Left ventricle myocardium inferior (tissue), 1 donor: ENCODE measurements at regions not wholly inside any gene's neighbourhood (a gene's known extent, or its start where the extent isn't known, plus 50 kb on each side); places are given as distances from the start of the nearest gene placed in this dataset.

ENCODE experiments used
- DNase-seq: peaks from one replicate; pipeline ENCODE4 v3.0.0-alpha.2; 2020
- H3K27ac ChIP-seq: fragments of 200-600 bp; replicated peaks from 2 replicates; pipeline ENCODE4 v1.8.0; 2021
- H3K27me3 ChIP-seq: fragments of 200-600 bp; 2 replicates; pipeline ENCODE4 v1.8.0; 2021; ENCODE audit warnings: low read depth
- H3K36me3 ChIP-seq: fragments of 200-600 bp; 2 replicates; pipeline ENCODE4 v1.8.0; 2021
- H3K4me1 ChIP-seq: fragments of 200-600 bp; 2 replicates; pipeline ENCODE4 v1.8.0; 2021
- H3K4me3 ChIP-seq: fragments of 200-600 bp; 2 replicates; pipeline ENCODE4 v1.8.0; 2021; ENCODE audit warnings: mild to moderate bottlenecking, moderate library complexity
- H3K9me3 ChIP-seq: fragments of 200-600 bp; replicated peaks from 2 replicates; pipeline ENCODE4 v1.8.0; 2021
- CTCF ChIP-seq: fragments of 200-600 bp; IDR thresholded peaks from 2 replicates; pipeline ENCODE4 v1.8.0; 2021; ENCODE audit warnings: antibody characterized with exemption, mild to moderate bottlenecking, borderline replicate concordance
- intact Hi-C: fragments of 100-400 bp; cut with micrococcal nuclease; formaldehyde crosslinking; loops from one replicate; pipeline ENCODE4 v1.11.0; 2022
- donor health status: DM: no; HTN: yes; CAD: no; lungs with severe emphysema.

GRCh38 chr4:186775902-186776301, 52.2 kb upstream of the FAT1 start:
- no peaks in the 10 kb centered on the region for H3K4me1 ChIP-seq
- DNase-seq, result no peak
- no peak for TF ChIP-seq CTCF
- H3K9me3 ChIP-seq, result no peaks in the 10 kb centered on the region
- no peak overlapping the region for H3K27ac ChIP-seq
- intact Hi-C loops, result no loop called here
- H3K27me3 ChIP-seq, result peaks cover 5% of the 10 kb centered on the region
- no peak overlapping the region for H3K4me3 ChIP-seq
- no peaks in the 10 kb centered on the region for H3K36me3 ChIP-seq

- no peak for DNase-seq
- H3K36me3 ChIP-seq, result no peaks in the 10 kb centered on the region
- H3K27ac ChIP-seq, result no peak overlapping the region
- no peak overlapping the region for H3K4me3 ChIP-seq
- H3K9me3 ChIP-seq, result no peaks in the 10 kb centered on the region
- intact Hi-C loops, result no loop called here
- H3K27me3 ChIP-seq, result peaks cover 5% of the 10 kb centered on the region
- no peak for TF ChIP-seq CTCF
- H3K4me1 ChIP-seq, result no peaks in the 10 kb centered on the region
These were observed 54.5 kb upstream of the FAT1 start for GRCh38 chr4:186778134-186778533.

GRCh38 chr4:186780291-186781031, 56.8 kb upstream of the FAT1 start:
- DNase-seq, result no peak
- no peak overlapping the region for H3K4me3 ChIP-seq
- H3K9me3 ChIP-seq, result no peaks in the 10 kb centered on the region
- intact Hi-C loops, result no loop called here
- no peak for TF ChIP-seq CTCF
- H3K27ac ChIP-seq, result no peak overlapping the region
- H3K4me1 ChIP-seq, result no peaks in the 10 kb centered on the region
- no peaks in the 10 kb centered on the region for H3K27me3 ChIP-seq
- no peaks in the 10 kb centered on the region for H3K36me3 ChIP-seq

- H3K27ac ChIP-seq, result no peak overlapping the region
- H3K27me3 ChIP-seq, result no peaks in the 10 kb centered on the region
- H3K9me3 ChIP-seq, result no peaks in the 10 kb centered on the region
- intact Hi-C loops, result no loop called here
- H3K4me3 ChIP-seq, result no peak overlapping the region
- no peaks in the 10 kb centered on the region for H3K36me3 ChIP-seq
- TF ChIP-seq CTCF, result no peak
- DNase-seq, result no peak
- H3K4me1 ChIP-seq, result no peaks in the 10 kb centered on the region
These were observed 57.6 kb upstream of the FAT1 start for GRCh38 chr4:186781032-186781917.

- no peaks in the 10 kb centered on the region for H3K27me3 ChIP-seq
- intact Hi-C loops, result no loop called here
- H3K4me1 ChIP-seq, result no peaks in the 10 kb centered on the region
- TF ChIP-seq CTCF, result no peak
- DNase-seq, result no peak
- no peaks in the 10 kb centered on the region for H3K36me3 ChIP-seq
- no peak overlapping the region for H3K4me3 ChIP-seq
- no peak overlapping the region for H3K27ac ChIP-seq
- no peaks in the 10 kb centered on the region for H3K9me3 ChIP-seq
These were observed 58.6 kb upstream of the FAT1 start for GRCh38 chr4:186782302-186782701.
